Stimulated activated CD4-positive, alpha-beta T cell treated with anti-CD3 and anti-CD28 coated beads, Interleukin-1b, Interleukin-23, amount 100 ng/mL, for 24 hours (primary cell): ENCODE measurements at regions not wholly inside any gene's neighbourhood (a gene's known extent, or its start where the extent isn't known, plus 50 kb on each side); places are given as distances from the start of the nearest gene placed in this dataset.

Experiments
- DNase-seq, 4 experiments: peaks; one replicate each; pipeline ENCODE4 v3.0.0-alpha.2; 2020; ENCODE audit warnings: low read depth in 4 of 4, low spot score in 1 of 4

GRCh38 chr4:23268072-23268771, 575.5 kb downstream of the GBA3 start:
- no peak for DNase-seq

GRCh38 chr4:23266401-23266800, 573.7 kb downstream of the GBA3 start:
- DNase-seq = no peak

- DNase-seq = no peak
These were observed 567.8 kb downstream of the GBA3 start for GRCh38 chr4:23260511-23260910.

GRCh38 chr4:23245203-23245832, 552.6 kb downstream of the GBA3 start:
- no peak for DNase-seq

GRCh38 chr4:23242962-23243361, 550.2 kb downstream of the GBA3 start:
- no peak for DNase-seq

- no peak for DNase-seq
These were observed 548.7 kb downstream of the GBA3 start for GRCh38 chr4:23241408-23241807.

GRCh38 chr4:23238848-23239247, 546.1 kb downstream of the GBA3 start:
- no peak for DNase-seq

- no peak for DNase-seq
These were observed 545.0 kb downstream of the GBA3 start for GRCh38 chr4:23237771-23238170.

GRCh38 chr4:23235628-23236390, 543.1 kb downstream of the GBA3 start:
- DNase-seq = no peak

GRCh38 chr4:23234716-23235115, 542.0 kb downstream of the GBA3 start:
- no peak for DNase-seq

- DNase-seq = no peak
These were observed 541.3 kb downstream of the GBA3 start for GRCh38 chr4:23234018-23234417.

GRCh38 chr4:23233596-23233995, 540.9 kb downstream of the GBA3 start:
- DNase-seq = no peak

GRCh38 chr4:23232987-23233386, 540.2 kb downstream of the GBA3 start:
- no peak for DNase-seq

- DNase-seq = no peak
These were observed 532.8 kb downstream of the GBA3 start for GRCh38 chr4:23225564-23225963.

- DNase-seq = no peak
These were observed 532.1 kb downstream of the GBA3 start for GRCh38 chr4:23224684-23225420.

- DNase-seq = no peak
These were observed 528.2 kb downstream of the GBA3 start for GRCh38 chr4:23220911-23221310.

GRCh38 chr4:23219779-23220408, 527.2 kb downstream of the GBA3 start:
- no peak for DNase-seq

- no peak for DNase-seq
These were observed 520.5 kb downstream of the GBA3 start for GRCh38 chr4:23213198-23213597.

GRCh38 chr4:23212558-23212957, 519.8 kb downstream of the GBA3 start:
- no peak for DNase-seq

GRCh38 chr4:23207059-23207458, 514.3 kb downstream of the GBA3 start:
- DNase-seq = no peak

GRCh38 chr4:23202712-23203247, 510.0 kb downstream of the GBA3 start:
- no peak for DNase-seq
